GM12891 (cell line): ENCODE measurements at regions not wholly inside any gene's neighbourhood (a gene's known extent, or its start where the extent isn't known, plus 50 kb on each side); places are given as distances from the start of the nearest gene placed in this dataset.

Source experiments
- PAX5 ChIP-seq: IDR thresholded peaks from 2 replicates; pipeline ENCODE4 v1.6.1; 2011; ENCODE audit warnings: low read length, moderate library complexity, mild to moderate bottlenecking; ENCODE audit not compliant: insufficient read depth, severe bottlenecking
- POLR2A ChIP-seq: IDR thresholded peaks from 2 replicates; pipeline ENCODE4 v1.6.1; 2011; ENCODE audit warnings: low read depth, low read length, control low read depth
- POLR2AphosphoS5 ChIP-seq: IDR thresholded peaks from 2 replicates; pipeline ENCODE4 v1.6.1; 2011; ENCODE audit warnings: low read depth, low read length, control low read depth
- SPI1 ChIP-seq: IDR thresholded peaks from 2 replicates; pipeline ENCODE4 v1.6.1; 2011; ENCODE audit warnings: low read depth, low read length, control low read depth
- TAF1 ChIP-seq: IDR thresholded peaks from 2 replicates; pipeline ENCODE4 v1.6.1; 2011; ENCODE audit warnings: low read depth, low read length, control low read depth

- no peak for TF ChIP-seq POLR2A
- no peak for TF ChIP-seq PAX5
- TF ChIP-seq POLR2AphosphoS5, result no peak
- no peak for TF ChIP-seq TAF1
- no peak for TF ChIP-seq SPI1
These were observed 703.5 kb upstream of the SEMA3D start for GRCh38 chr7:85890244-85890811.
